WTC11 (cell line): ENCODE measurements at regions not wholly inside any gene's neighbourhood (a gene's known extent, or its start where the extent isn't known, plus 50 kb on each side); places are given as distances from the start of the nearest gene placed in this dataset.

Source experiments
- CREM ChIP-seq: sonication (generic); formaldehyde crosslinking; IDR thresholded peaks from 2 replicates; pipeline ENCODE4 v1.8.1; 2022; ENCODE audit warnings: mild to moderate bottlenecking, missing genetic modification reagents, moderate library complexity
- KAT7 ChIP-seq: sonication (generic); formaldehyde crosslinking; IDR thresholded peaks from 2 replicates; pipeline ENCODE4 v1.8.1; 2023; ENCODE audit warnings: missing genetic modification reagents, mild to moderate bottlenecking, borderline replicate concordance
- MYBL2 ChIP-seq: sonication (generic); formaldehyde crosslinking; IDR thresholded peaks from 2 replicates; pipeline ENCODE4 v1.8.1; 2023; ENCODE audit warnings: mild to moderate bottlenecking, moderate library complexity, missing genetic modification reagents

DNA sequence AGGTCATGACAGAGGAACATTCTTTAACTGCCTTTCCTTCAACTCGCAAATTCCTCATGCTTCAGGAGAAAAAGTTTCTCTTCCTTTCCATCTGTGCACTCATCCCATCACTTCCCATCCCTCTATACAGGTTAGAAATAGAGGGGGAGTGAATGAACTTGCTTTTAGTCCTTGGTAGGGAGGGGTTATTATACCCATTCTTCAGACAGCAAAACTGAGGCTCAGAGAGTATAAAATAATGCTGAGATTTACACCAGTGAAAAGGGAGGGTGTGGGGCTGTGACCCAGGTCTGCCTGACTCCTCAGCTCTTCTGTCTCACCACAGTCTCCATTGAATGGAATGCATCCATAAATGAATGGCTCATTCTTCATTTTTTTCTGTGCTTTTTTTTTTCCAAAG is 109.4 kb upstream of the RCN1 start:
- no peak for TF ChIP-seq KAT7 (CRISPR knock-in tag)
- no peak for TF ChIP-seq CREM (CRISPR knock-in tag)
- TF ChIP-seq MYBL2 = no peak
